Stimulated activated CD4-positive, alpha-beta T cell treated with anti-CD3 and anti-CD28 coated beads, TNF-alpha, amount 100 ng/mL, for 48 hours (primary cell): ENCODE measurements at regions not wholly inside any gene's neighbourhood (a gene's known extent, or its start where the extent isn't known, plus 50 kb on each side); places are given as distances from the start of the nearest gene placed in this dataset.

ENCODE experiments used
- DNase-seq, 3 donors: peaks; one replicate each; pipeline ENCODE4 v3.0.0-alpha.2; 2020; ENCODE audit warnings: low read depth in 3 of 3

GRCh38 chr3:176794406-176794805, 402.9 kb downstream of the TBL1XR1 start:
- no peak for DNase-seq

GRCh38 chr3:176789947-176790346, 407.3 kb downstream of the TBL1XR1 start:
- DNase-seq = no peak

- no peak for DNase-seq
Measured at GRCh38 chr3:176789281-176789705, 408.0 kb downstream of the TBL1XR1 start.

- DNase-seq = no peak
Measured at GRCh38 chr3:176787506-176787905, 409.8 kb downstream of the TBL1XR1 start.

GRCh38 chr3:176785171-176785570, 412.1 kb downstream of the TBL1XR1 start:
- no peak for DNase-seq

GRCh38 chr3:176780766-176781165, 416.5 kb downstream of the TBL1XR1 start:
- DNase-seq = no peak

- no peak for DNase-seq
Measured at GRCh38 chr3:176776622-176777175, 420.6 kb downstream of the TBL1XR1 start.

GRCh38 chr3:176769547-176770190, 427.6 kb downstream of the TBL1XR1 start:
- DNase-seq = no peak

GRCh38 chr3:176767385-176767784, 429.9 kb downstream of the TBL1XR1 start:
- no peak for DNase-seq

- DNase-seq = no peak
Measured at GRCh38 chr3:176766862-176767261, 430.4 kb downstream of the TBL1XR1 start.

- no peak for DNase-seq
Measured at GRCh38 chr3:176765382-176765900, 431.8 kb downstream of the TBL1XR1 start.

GRCh38 chr3:176759815-176760506, 437.3 kb downstream of the TBL1XR1 start:
- no peak for DNase-seq

GRCh38 chr3:176757429-176757828, 439.9 kb downstream of the TBL1XR1 start:
- DNase-seq = no peak

GRCh38 chr3:176755977-176756376, 441.3 kb downstream of the TBL1XR1 start:
- DNase-seq = no peak

GRCh38 chr3:176755552-176755951, 441.7 kb downstream of the TBL1XR1 start:
- DNase-seq = no peak

GRCh38 chr3:176741664-176742047, 455.6 kb downstream of the TBL1XR1 start:
- no peak for DNase-seq

- DNase-seq = no peak
Measured at GRCh38 chr3:176740906-176741663, 456.2 kb downstream of the TBL1XR1 start.

GRCh38 chr3:176739159-176739558, 458.1 kb downstream of the TBL1XR1 start:
- no peak for DNase-seq

GRCh38 chr3:176737480-176738110, 459.7 kb downstream of the TBL1XR1 start:
- DNase-seq = no peak

- DNase-seq = no peak
Measured at GRCh38 chr3:176734146-176734545, 463.1 kb downstream of the TBL1XR1 start.

- DNase-seq = no peak
Measured at GRCh38 chr3:176724394-176724759, 472.9 kb downstream of the TBL1XR1 start.
